PC-9 (cell line): ENCODE measurements at regions not wholly inside any gene's neighbourhood (a gene's known extent, or its start where the extent isn't known, plus 50 kb on each side); places are given as distances from the start of the nearest gene placed in this dataset.

Experiments used
- CTCF ChIP-seq: fragments of 200-600 bp; sonication (generic); conservative IDR thresholded peaks from 2 replicates; pipeline ENCODE4 v1.6.1; 2017; ENCODE audit warnings: mixed run types, antibody characterized with exemption, mild to moderate bottlenecking, moderate library complexity
- EZH2 ChIP-seq: fragments of 200-600 bp; sonication (generic); IDR thresholded peaks from 2 replicates; pipeline ENCODE4 v1.8.0; 2017; ENCODE audit warnings: antibody characterized with exemption, low read depth

GRCh38 chr10:20396701-20397100 lies 500.4 kb downstream of the NEBL start:
- no peak for TF ChIP-seq CTCF
- TF ChIP-seq EZH2 = no peak
